ENCODE measurements at regions not wholly inside any gene's neighbourhood (a gene's known extent, or its start where the extent isn't known, plus 50 kb on each side); places are given as distances from the start of the nearest gene placed in this dataset.
"Not testable (repeated sequence)": the region's sequence is repeated elsewhere in the genome, so short reads cannot be mapped to it uniquely, and the experiment has no call there.

- Histone ChIP-seq H3K4me3 (ENCODE audit: low read length) (no peak overlapping the region), H3K4me1 (ENCODE audit: control insufficient read depth, insufficient read depth, low read length) (peaks cover 6% of the 10 kb centered on the region), H3K36me3 (ENCODE audit: control insufficient read depth, insufficient read depth, low read length, severe bottlenecking) (no peaks in the 10 kb centered on the region), H3K9me3 (ENCODE audit: control insufficient read depth, low read length) (no peaks in the 10 kb centered on the region), H3K27me3 (replicated peaks; ENCODE audit: control insufficient read depth, insufficient read depth, low read length) (no peaks in the 10 kb centered on the region), H3K9ac (ENCODE audit: low read length) (no peak overlapping the region)
- no peak for DNase-seq (ENCODE audit: low read depth)
These were observed 417.2 kb downstream of the ADAM29 start for GRCh38 chr4:175335331-175335730.

GRCh38 chr4:175336570-175336969 is 418.4 kb downstream of the ADAM29 start:
- H3K4me1 ChIP-seq (ENCODE audit: control insufficient read depth, insufficient read depth, low read length); H3K4me3 ChIP-seq (ENCODE audit: low read length); H3K9me3 ChIP-seq (ENCODE audit: control insufficient read depth, low read length); H3K27me3 ChIP-seq (replicated peaks; ENCODE audit: control insufficient read depth, insufficient read depth, low read length); H3K36me3 ChIP-seq (ENCODE audit: control insufficient read depth, insufficient read depth, low read length, severe bottlenecking); DNase-seq (ENCODE audit: low read depth); H3K9ac ChIP-seq (ENCODE audit: low read length): not testable (repeated sequence)

- no peaks in the 10 kb centered on the region for H3K36me3 ChIP-seq (ENCODE audit: control insufficient read depth, insufficient read depth, low read length, severe bottlenecking)
- peak; percentile 39 for DNase-seq (ENCODE audit: low read depth)
- H3K27me3 ChIP-seq (replicated peaks; ENCODE audit: control insufficient read depth, insufficient read depth, low read length) = no peaks in the 10 kb centered on the region
- H3K9ac ChIP-seq (ENCODE audit: low read length) = no peak overlapping the region
- H3K4me3 ChIP-seq (ENCODE audit: low read length) = no peak overlapping the region
- H3K9me3 ChIP-seq (ENCODE audit: control insufficient read depth, low read length) = peaks cover 5% of the 10 kb centered on the region
- peaks cover 6% of the 10 kb centered on the region for H3K4me1 ChIP-seq (ENCODE audit: control insufficient read depth, insufficient read depth, low read length)
These were observed 421.0 kb downstream of the ADAM29 start for GRCh38 chr4:175339100-175339707.

- Histone ChIP-seq H3K4me1 (ENCODE audit: control insufficient read depth, insufficient read depth, low read length) (peaks cover 6% of the 10 kb centered on the region), H3K27me3 (replicated peaks; ENCODE audit: control insufficient read depth, insufficient read depth, low read length) (no peaks in the 10 kb centered on the region), H3K9me3 (ENCODE audit: control insufficient read depth, low read length) (peaks cover 9% of the 10 kb centered on the region), H3K9ac (ENCODE audit: low read length) (no peak overlapping the region), H3K36me3 (ENCODE audit: control insufficient read depth, insufficient read depth, low read length, severe bottlenecking) (no peaks in the 10 kb centered on the region), H3K4me3 (ENCODE audit: low read length) (no peak overlapping the region)
- peak; percentile 10 for DNase-seq (ENCODE audit: low read depth)
These were observed 423.1 kb downstream of the ADAM29 start for GRCh38 chr4:175341203-175341755.

DNA sequence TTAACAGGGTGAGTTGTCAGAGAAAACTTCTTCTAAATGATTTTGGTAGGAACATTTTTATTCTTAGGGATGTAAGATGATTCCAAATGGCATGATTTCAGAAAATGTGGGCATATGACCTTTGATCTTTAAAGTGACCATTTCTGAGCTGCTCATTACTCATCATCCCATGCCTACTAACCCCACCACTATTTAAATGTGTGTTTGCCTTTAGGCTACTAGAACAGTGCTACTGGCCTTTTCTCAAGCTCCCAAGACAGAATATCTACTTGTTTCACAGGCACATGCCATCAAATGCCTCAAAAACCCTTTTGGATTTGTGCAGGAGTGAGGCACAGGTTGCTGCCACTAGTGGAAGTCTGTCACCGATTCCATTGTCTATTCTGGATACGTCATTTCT is 428.2 kb downstream of the ADAM29 start:
- no peak overlapping the region for H3K4me3 ChIP-seq (ENCODE audit: low read length)
- H3K4me1 ChIP-seq (ENCODE audit: control insufficient read depth, insufficient read depth, low read length) = no peaks in the 10 kb centered on the region
- H3K9ac ChIP-seq (ENCODE audit: low read length) = no peak overlapping the region
- H3K9me3 ChIP-seq (ENCODE audit: control insufficient read depth, low read length) = peaks cover 9% of the 10 kb centered on the region
- no peaks in the 10 kb centered on the region for H3K36me3 ChIP-seq (ENCODE audit: control insufficient read depth, insufficient read depth, low read length, severe bottlenecking)
- peak; percentile 16 for DNase-seq (ENCODE audit: low read depth)
- H3K27me3 ChIP-seq (replicated peaks; ENCODE audit: control insufficient read depth, insufficient read depth, low read length) = no peaks in the 10 kb centered on the region

DNA sequence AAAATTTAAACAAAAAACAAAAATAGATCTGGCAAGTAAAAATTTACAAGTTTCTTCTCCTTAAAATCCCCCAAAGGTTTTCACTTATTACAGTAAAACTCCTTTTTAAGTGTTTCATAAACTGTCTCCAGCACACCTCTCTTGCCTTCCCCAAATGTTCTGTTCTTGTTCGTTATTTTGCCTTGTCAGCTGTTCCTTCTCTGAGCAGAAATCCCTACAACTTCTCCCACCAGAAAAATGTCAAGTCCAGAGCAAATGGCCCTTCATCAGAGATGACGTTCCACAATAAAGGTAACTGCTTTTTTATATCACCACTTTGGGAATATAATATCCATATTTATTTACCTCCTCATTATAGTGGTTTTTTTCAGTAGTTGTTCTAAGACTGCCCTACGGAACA is 432.1 kb downstream of the ADAM29 start:
- no peaks in the 10 kb centered on the region for H3K9me3 ChIP-seq (ENCODE audit: control insufficient read depth, low read length)
- H3K36me3 ChIP-seq (ENCODE audit: control insufficient read depth, insufficient read depth, low read length, severe bottlenecking) = no peaks in the 10 kb centered on the region
- no peaks in the 10 kb centered on the region for H3K27me3 ChIP-seq (replicated peaks; ENCODE audit: control insufficient read depth, insufficient read depth, low read length)
- no peak overlapping the region for H3K9ac ChIP-seq (ENCODE audit: low read length)
- no peaks in the 10 kb centered on the region for H3K4me1 ChIP-seq (ENCODE audit: control insufficient read depth, insufficient read depth, low read length)
- no peak overlapping the region for H3K4me3 ChIP-seq (ENCODE audit: low read length)
- DNase-seq (ENCODE audit: low read depth) = no peak

GRCh38 chr4:175351473-175351872 is 433.3 kb downstream of the ADAM29 start:
- DNase-seq (ENCODE audit: low read depth) = no peak
- Histone ChIP-seq H3K9me3 (ENCODE audit: control insufficient read depth, low read length) (no peaks in the 10 kb centered on the region), H3K36me3 (ENCODE audit: control insufficient read depth, insufficient read depth, low read length, severe bottlenecking) (no peaks in the 10 kb centered on the region), H3K9ac (ENCODE audit: low read length) (no peak overlapping the region), H3K27me3 (replicated peaks; ENCODE audit: control insufficient read depth, insufficient read depth, low read length) (no peaks in the 10 kb centered on the region), H3K4me3 (ENCODE audit: low read length) (no peak overlapping the region), H3K4me1 (ENCODE audit: control insufficient read depth, insufficient read depth, low read length) (no peaks in the 10 kb centered on the region)

GRCh38 chr4:175369087-175369486 is 443.0 kb downstream of the GPM6A start:
- no peak overlapping the region for H3K9ac ChIP-seq (ENCODE audit: low read length)
- H3K9me3 ChIP-seq (ENCODE audit: control insufficient read depth, low read length) = no peaks in the 10 kb centered on the region
- DNase-seq (ENCODE audit: low read depth) = peak; percentile 32
- no peaks in the 10 kb centered on the region for H3K4me1 ChIP-seq (ENCODE audit: control insufficient read depth, insufficient read depth, low read length)
- H3K27me3 ChIP-seq (replicated peaks; ENCODE audit: control insufficient read depth, insufficient read depth, low read length) = no peaks in the 10 kb centered on the region
- no peak overlapping the region for H3K4me3 ChIP-seq (ENCODE audit: low read length)
- H3K36me3 ChIP-seq (ENCODE audit: control insufficient read depth, insufficient read depth, low read length, severe bottlenecking) = no peaks in the 10 kb centered on the region

GRCh38 chr4:175371091-175371490 is 441.0 kb downstream of the GPM6A start:
- Histone ChIP-seq H3K27me3 (replicated peaks; ENCODE audit: control insufficient read depth, insufficient read depth, low read length) (no peaks in the 10 kb centered on the region), H3K4me1 (ENCODE audit: control insufficient read depth, insufficient read depth, low read length) (no peaks in the 10 kb centered on the region), H3K9ac (ENCODE audit: low read length) (no peak overlapping the region), H3K36me3 (ENCODE audit: control insufficient read depth, insufficient read depth, low read length, severe bottlenecking) (no peaks in the 10 kb centered on the region), H3K4me3 (ENCODE audit: low read length) (no peak overlapping the region), H3K9me3 (ENCODE audit: control insufficient read depth, low read length) (no peaks in the 10 kb centered on the region)
- DNase-seq (ENCODE audit: low read depth) = no peak

- DNase-seq (ENCODE audit: low read depth) = peak; percentile 60
- Histone ChIP-seq H3K4me1 (ENCODE audit: control insufficient read depth, insufficient read depth, low read length) (no peaks in the 10 kb centered on the region), H3K9ac (ENCODE audit: low read length) (no peak overlapping the region), H3K4me3 (ENCODE audit: low read length) (no peak overlapping the region), H3K36me3 (ENCODE audit: control insufficient read depth, insufficient read depth, low read length, severe bottlenecking) (no peaks in the 10 kb centered on the region), H3K27me3 (replicated peaks; ENCODE audit: control insufficient read depth, insufficient read depth, low read length) (no peaks in the 10 kb centered on the region), H3K9me3 (ENCODE audit: control insufficient read depth, low read length) (no peaks in the 10 kb centered on the region)
These were observed 439.0 kb downstream of the GPM6A start for GRCh38 chr4:175373031-175373430.

DNA sequence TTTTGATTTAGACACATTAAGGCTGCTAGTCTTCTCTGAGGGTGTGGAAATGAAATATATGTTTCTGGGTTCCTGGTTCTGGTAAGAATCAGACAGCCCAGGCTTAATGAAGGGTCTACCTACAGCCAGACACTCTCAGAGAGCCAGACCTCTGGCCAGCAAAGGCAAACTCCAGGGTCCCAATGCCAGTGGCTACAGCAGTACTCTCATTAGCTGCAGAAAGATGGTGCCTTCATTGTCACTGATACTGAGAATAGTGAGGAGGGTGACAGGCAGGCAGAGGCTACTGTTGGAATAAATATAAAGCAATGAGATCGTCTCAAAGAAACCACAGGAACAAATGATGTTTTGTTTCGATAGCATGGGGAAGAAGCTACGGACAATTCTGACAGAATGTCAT is 437.6 kb downstream of the GPM6A start:
- H3K4me1 ChIP-seq (ENCODE audit: control insufficient read depth, insufficient read depth, low read length) = no peaks in the 10 kb centered on the region
- H3K9me3 ChIP-seq (ENCODE audit: control insufficient read depth, low read length) = peaks cover 3% of the 10 kb centered on the region

More for the DNA sequence above, 437.6 kb downstream of the GPM6A start:
- Histone ChIP-seq H3K9ac (ENCODE audit: low read length) (no peak overlapping the region), H3K27me3 (replicated peaks; ENCODE audit: control insufficient read depth, insufficient read depth, low read length) (no peaks in the 10 kb centered on the region), H3K36me3 (ENCODE audit: control insufficient read depth, insufficient read depth, low read length, severe bottlenecking) (no peaks in the 10 kb centered on the region), H3K4me3 (ENCODE audit: low read length) (no peak overlapping the region)
- DNase-seq (ENCODE audit: low read depth) = no peak
